Liver (tissue), 8 donors: ENCODE measurements at regions not wholly inside any gene's neighbourhood (a gene's known extent, or its start where the extent isn't known, plus 50 kb on each side); places are given as distances from the start of the nearest gene placed in this dataset.

Experiments
- DNase-seq: peaks from one replicate; pipeline ENCODE4 v3.0.0-alpha.2; 2017; ENCODE audit warnings: low spot score
- H3K27ac ChIP-seq, 2 donors: one replicate each; pipeline ENCODE4 v1.7.0; 2013; ENCODE audit warnings: inconsistent platforms in 2 of 2, low read length in 2 of 2, control low read depth in 1 of 2, low read depth in 1 of 2, mild to moderate bottlenecking in 1 of 2
- H3K27me3 ChIP-seq, 4 donors: one replicate each; pipeline versions ENCODE4 v1.6.1 to v1.7.0; 2013; ENCODE audit warnings: low read length in 3 of 4, inconsistent platforms in 1 of 4, mild to moderate bottlenecking in 1 of 4, moderate library complexity in 1 of 4; ENCODE audit not compliant: control insufficient read depth in 4 of 4, insufficient read depth in 4 of 4
- H3K36me3 ChIP-seq, 4 donors: one replicate each; pipeline versions ENCODE4 v1.6.1 to v1.7.0; 2013; ENCODE audit warnings: low read length in 3 of 4, mild to moderate bottlenecking in 3 of 4, low read depth in 1 of 4, moderate library complexity in 1 of 4; ENCODE audit not compliant: control insufficient read depth in 4 of 4, insufficient read depth in 3 of 4
- H3K4me1 ChIP-seq, 4 donors: one replicate each; pipeline versions ENCODE4 v1.6.1 to v1.7.0; 2013; ENCODE audit warnings: low read length in 3 of 4, mild to moderate bottlenecking in 3 of 4, moderate library complexity in 1 of 4; ENCODE audit not compliant: control insufficient read depth in 4 of 4, insufficient read depth in 4 of 4
- H3K4me3 ChIP-seq, 3 donors: one replicate each; pipeline versions ENCODE4 v1.6.1 to v1.7.0; 2013; ENCODE audit warnings: low read length in 3 of 3, control low read depth in 1 of 3, low read depth in 1 of 3, mild to moderate bottlenecking in 1 of 3
- H3K9ac ChIP-seq, 2 donors: one replicate each; pipeline ENCODE4 v1.7.0; 2013; ENCODE audit warnings: low read length in 2 of 2, mild to moderate bottlenecking in 2 of 2, moderate library complexity in 2 of 2, control low read depth in 1 of 2, low read depth in 1 of 2
- H3K9me3 ChIP-seq, 4 donors: one replicate each; pipeline versions ENCODE4 v1.6.1 to v1.7.0; 2013; ENCODE audit warnings: low read length in 3 of 4; ENCODE audit not compliant: control insufficient read depth in 4 of 4
- EGR1 ChIP-seq, 2 donors: IDR thresholded peaks; 2 replicates each; pipeline ENCODE4 v1.6.1; 2016 to 2018; ENCODE audit warnings: antibody characterized with exemption in 2 of 2, low read depth in 2 of 2
- FOXA1 ChIP-seq: IDR thresholded peaks from 2 replicates; pipeline ENCODE4 v1.6.1; 2016; ENCODE audit warnings: antibody characterized with exemption
- FOXA2 ChIP-seq: IDR thresholded peaks from 2 replicates; pipeline ENCODE4 v1.6.1; 2016; ENCODE audit warnings: antibody characterized with exemption
- GABPA ChIP-seq, 2 donors: IDR thresholded peaks in 1 of 2; conservative IDR thresholded peaks in 1 of 2; 2 replicates each; pipeline ENCODE4 v1.6.1; 2016; ENCODE audit warnings: antibody characterized with exemption in 2 of 2, mild to moderate bottlenecking in 1 of 2, moderate library complexity in 1 of 2
- HNF4A ChIP-seq, 2 donors: conservative IDR thresholded peaks; 2 replicates each; pipeline ENCODE4 v1.6.1; 2016; ENCODE audit warnings: antibody characterized with exemption in 2 of 2, mild to moderate bottlenecking in 2 of 2
- HNF4G ChIP-seq: IDR thresholded peaks from 2 replicates; pipeline ENCODE4 v1.6.1; 2016; ENCODE audit warnings: antibody characterized with exemption
- JUND ChIP-seq, 2 donors: IDR thresholded peaks; 2 replicates each; pipeline ENCODE4 v1.6.1; 2016; ENCODE audit warnings: antibody characterized with exemption in 2 of 2
- NR2F2 ChIP-seq: IDR thresholded peaks from 2 replicates; pipeline ENCODE4 v1.6.1; 2016; ENCODE audit warnings: antibody characterized with exemption
- RAD21 ChIP-seq, 2 donors: IDR thresholded peaks; 2 replicates each; pipeline ENCODE4 v1.6.1; 2016; ENCODE audit warnings: antibody characterized with exemption in 2 of 2, mild to moderate bottlenecking in 2 of 2
- RXRA ChIP-seq, 2 donors: IDR thresholded peaks; 2 replicates each; pipeline ENCODE4 v1.6.1; 2017 to 2018; ENCODE audit warnings: antibody characterized with exemption in 2 of 2, mild to moderate bottlenecking in 1 of 2
- SP1 ChIP-seq: IDR thresholded peaks from 2 replicates; pipeline ENCODE4 v1.6.1; 2018; ENCODE audit warnings: antibody characterized with exemption, mild to moderate bottlenecking
- TAF1 ChIP-seq: conservative IDR thresholded peaks from 2 replicates; pipeline ENCODE4 v1.6.1; 2016; ENCODE audit warnings: antibody characterized with exemption, mild to moderate bottlenecking
- YY1 ChIP-seq: IDR thresholded peaks from 2 replicates; pipeline ENCODE4 v1.6.1; 2016; ENCODE audit warnings: antibody characterized with exemption, mild to moderate bottlenecking
- WGBS: extraction: QIAGEN DNeasy Blood & Tissue Kit; methylation state at CpG from one replicate; pipeline ENCODE4 v1.1.7; 2013; 5-methylcytosine and 5-hydroxymethylcytosine counted together
- TF ChIP-seq, protein P1 (sequence below): IDR thresholded peaks from 2 replicates; pipeline ENCODE4 v1.6.1; 2016; ENCODE audit warnings: antibody characterized with exemption
- TF ChIP-seq, protein P2 (sequence below): IDR thresholded peaks from 2 replicates; pipeline ENCODE4 v1.6.1; 2016; ENCODE audit warnings: antibody characterized with exemption
- TF ChIP-seq, protein P3 (sequence below): fragments of 150-350 bp; IDR thresholded peaks from 2 replicates; pipeline ENCODE4 v1.5.1; 2017; ENCODE audit warnings: improper control_type of control experiment, low read depth, low read length; ENCODE audit not compliant: missing input control
- TF ChIP-seq, protein P4 (sequence below): IDR thresholded peaks from 2 replicates; pipeline ENCODE4 v1.6.1; 2016; ENCODE audit warnings: antibody characterized with exemption, mild to moderate bottlenecking
- TF ChIP-seq, protein P5 (sequence below): IDR thresholded peaks from 2 replicates; pipeline ENCODE4 v1.6.1; 2016; ENCODE audit warnings: antibody characterized with exemption
- donor health status: healthy.
- donor health status: healthy.
- donor health status: healthy.
- donor health status: healthy.
- donor health status: healthy.

DNA sequence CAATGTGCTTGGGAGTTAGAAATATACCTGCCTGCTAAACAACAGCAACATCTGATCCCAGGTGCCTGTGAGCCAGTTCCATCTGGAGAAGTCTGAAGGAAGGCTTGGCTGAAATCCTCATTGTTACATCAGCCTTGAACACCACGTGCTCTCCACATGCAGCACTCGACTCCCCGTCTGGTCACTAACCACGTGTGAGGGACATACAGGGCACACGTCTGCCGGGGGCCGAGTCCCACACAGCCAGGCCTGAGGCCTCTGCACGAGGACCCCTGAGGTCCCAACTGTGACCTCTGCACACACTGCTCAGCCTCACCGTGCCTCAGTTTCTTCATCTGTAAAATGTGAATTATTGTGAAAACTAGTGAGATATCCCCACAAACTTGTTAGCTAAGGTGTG, 236.5 kb upstream of the SALL3 start:
- Histone ChIP-seq H3K4me1 (no peaks in the 10 kb centered on the region), H3K9me3 (no peaks in the 10 kb centered on the region), H3K27me3 (no peaks in the 10 kb centered on the region), H3K9ac (no peak overlapping the region), H3K27ac (no peak overlapping the region), H3K4me3 (no peak overlapping the region), H3K36me3 (no peaks in the 10 kb centered on the region)
- WGBS = 82% methylated on average over 9 of the region's 9 CpGs
- DNase-seq = no peak
- TF ChIP-seq, protein P1, sequence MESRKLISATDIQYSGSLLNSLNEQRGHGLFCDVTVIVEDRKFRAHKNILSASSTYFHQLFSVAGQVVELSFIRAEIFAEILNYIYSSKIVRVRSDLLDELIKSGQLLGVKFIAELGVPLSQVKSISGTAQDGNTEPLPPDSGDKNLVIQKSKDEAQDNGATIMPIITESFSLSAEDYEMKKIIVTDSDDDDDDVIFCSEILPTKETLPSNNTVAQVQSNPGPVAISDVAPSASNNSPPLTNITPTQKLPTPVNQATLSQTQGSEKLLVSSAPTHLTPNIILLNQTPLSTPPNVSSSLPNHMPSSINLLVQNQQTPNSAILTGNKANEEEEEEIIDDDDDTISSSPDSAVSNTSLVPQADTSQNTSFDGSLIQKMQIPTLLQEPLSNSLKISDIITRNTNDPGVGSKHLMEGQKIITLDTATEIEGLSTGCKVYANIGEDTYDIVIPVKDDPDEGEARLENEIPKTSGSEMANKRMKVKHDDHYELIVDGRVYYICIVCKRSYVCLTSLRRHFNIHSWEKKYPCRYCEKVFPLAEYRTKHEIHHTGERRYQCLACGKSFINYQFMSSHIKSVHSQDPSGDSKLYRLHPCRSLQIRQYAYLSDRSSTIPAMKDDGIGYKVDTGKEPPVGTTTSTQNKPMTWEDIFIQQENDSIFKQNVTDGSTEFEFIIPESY = no peak
- TF ChIP-seq NR2F2 (no peak), YY1 (no peak), FOXA2 (no peak), RAD21 (IDR thresholded peaks at IDR 0.05) (no peak), JUND (IDR thresholded peaks at IDR 0.05) (no peak), FOXA1 (no peak), HNF4A (conservative IDR thresholded peaks at IDR 0.05) (no peak), TAF1 (no peak), SP1 (no peak)
- TF ChIP-seq, protein P2, sequence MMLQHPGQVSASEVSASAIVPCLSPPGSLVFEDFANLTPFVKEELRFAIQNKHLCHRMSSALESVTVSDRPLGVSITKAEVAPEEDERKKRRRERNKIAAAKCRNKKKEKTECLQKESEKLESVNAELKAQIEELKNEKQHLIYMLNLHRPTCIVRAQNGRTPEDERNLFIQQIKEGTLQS = no peak
- TF ChIP-seq, protein P3, sequence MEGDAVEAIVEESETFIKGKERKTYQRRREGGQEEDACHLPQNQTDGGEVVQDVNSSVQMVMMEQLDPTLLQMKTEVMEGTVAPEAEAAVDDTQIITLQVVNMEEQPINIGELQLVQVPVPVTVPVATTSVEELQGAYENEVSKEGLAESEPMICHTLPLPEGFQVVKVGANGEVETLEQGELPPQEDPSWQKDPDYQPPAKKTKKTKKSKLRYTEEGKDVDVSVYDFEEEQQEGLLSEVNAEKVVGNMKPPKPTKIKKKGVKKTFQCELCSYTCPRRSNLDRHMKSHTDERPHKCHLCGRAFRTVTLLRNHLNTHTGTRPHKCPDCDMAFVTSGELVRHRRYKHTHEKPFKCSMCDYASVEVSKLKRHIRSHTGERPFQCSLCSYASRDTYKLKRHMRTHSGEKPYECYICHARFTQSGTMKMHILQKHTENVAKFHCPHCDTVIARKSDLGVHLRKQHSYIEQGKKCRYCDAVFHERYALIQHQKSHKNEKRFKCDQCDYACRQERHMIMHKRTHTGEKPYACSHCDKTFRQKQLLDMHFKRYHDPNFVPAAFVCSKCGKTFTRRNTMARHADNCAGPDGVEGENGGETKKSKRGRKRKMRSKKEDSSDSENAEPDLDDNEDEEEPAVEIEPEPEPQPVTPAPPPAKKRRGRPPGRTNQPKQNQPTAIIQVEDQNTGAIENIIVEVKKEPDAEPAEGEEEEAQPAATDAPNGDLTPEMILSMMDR = no peak
- TF ChIP-seq, protein P4, sequence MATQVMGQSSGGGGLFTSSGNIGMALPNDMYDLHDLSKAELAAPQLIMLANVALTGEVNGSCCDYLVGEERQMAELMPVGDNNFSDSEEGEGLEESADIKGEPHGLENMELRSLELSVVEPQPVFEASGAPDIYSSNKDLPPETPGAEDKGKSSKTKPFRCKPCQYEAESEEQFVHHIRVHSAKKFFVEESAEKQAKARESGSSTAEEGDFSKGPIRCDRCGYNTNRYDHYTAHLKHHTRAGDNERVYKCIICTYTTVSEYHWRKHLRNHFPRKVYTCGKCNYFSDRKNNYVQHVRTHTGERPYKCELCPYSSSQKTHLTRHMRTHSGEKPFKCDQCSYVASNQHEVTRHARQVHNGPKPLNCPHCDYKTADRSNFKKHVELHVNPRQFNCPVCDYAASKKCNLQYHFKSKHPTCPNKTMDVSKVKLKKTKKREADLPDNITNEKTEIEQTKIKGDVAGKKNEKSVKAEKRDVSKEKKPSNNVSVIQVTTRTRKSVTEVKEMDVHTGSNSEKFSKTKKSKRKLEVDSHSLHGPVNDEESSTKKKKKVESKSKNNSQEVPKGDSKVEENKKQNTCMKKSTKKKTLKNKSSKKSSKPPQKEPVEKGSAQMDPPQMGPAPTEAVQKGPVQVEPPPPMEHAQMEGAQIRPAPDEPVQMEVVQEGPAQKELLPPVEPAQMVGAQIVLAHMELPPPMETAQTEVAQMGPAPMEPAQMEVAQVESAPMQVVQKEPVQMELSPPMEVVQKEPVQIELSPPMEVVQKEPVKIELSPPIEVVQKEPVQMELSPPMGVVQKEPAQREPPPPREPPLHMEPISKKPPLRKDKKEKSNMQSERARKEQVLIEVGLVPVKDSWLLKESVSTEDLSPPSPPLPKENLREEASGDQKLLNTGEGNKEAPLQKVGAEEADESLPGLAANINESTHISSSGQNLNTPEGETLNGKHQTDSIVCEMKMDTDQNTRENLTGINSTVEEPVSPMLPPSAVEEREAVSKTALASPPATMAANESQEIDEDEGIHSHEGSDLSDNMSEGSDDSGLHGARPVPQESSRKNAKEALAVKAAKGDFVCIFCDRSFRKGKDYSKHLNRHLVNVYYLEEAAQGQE = no peak
- TF ChIP-seq, protein P5, sequence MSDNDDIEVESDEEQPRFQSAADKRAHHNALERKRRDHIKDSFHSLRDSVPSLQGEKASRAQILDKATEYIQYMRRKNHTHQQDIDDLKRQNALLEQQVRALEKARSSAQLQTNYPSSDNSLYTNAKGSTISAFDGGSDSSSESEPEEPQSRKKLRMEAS = no peak

DNA sequence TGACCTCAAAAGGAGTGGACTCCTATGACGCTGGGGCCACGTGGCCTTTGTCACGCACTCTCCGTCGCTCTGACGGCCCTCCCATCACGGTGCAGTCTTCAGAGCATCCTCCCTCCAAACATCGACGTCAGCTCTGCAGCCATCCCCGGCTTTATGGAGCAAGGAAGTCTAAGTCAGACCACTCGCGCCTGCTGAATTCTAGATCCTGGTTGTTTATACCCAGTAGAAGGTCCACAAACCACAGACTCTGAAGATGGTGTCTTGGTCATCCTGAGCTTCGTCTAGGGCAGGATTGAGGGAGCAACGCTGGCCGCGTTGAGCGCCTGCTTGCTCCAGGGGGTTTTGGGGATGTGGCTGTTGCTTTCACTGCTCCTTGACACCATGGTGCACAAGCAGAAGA, 228.0 kb upstream of the SALL3 start:
- no peaks in the 10 kb centered on the region for H3K4me1 ChIP-seq
- H3K4me3 ChIP-seq = no peak overlapping the region
- no peak overlapping the region for H3K27ac ChIP-seq
- H3K27me3 ChIP-seq = peaks cover 0 to 3% (median 0%) of the 10 kb centered on the region in 4 donors
- H3K36me3 ChIP-seq = peaks cover 0 to 1% (median 0%) of the 10 kb centered on the region in 4 donors
- no peak for DNase-seq
- no peak overlapping the region for H3K9ac ChIP-seq
- peaks cover 0 to 6% (median 0%) of the 10 kb centered on the region in 4 donors for H3K9me3 ChIP-seq
- 88% methylated on average over 17 of the region's 17 CpGs for WGBS
- TF ChIP-seq RXRA (IDR thresholded peaks at IDR 0.05) (no peak), FOXA1 (no peak), EGR1 (IDR thresholded peaks at IDR 0.05; ENCODE audit: low read depth in 2 of 2) (no peak), HNF4G (no peak), GABPA (IDR thresholded peaks at IDR 0.05 in 1 of 2, conservative IDR thresholded peaks at IDR 0.05 in 1 of 2) (no peak), RAD21 (IDR thresholded peaks at IDR 0.05) (no peak), HNF4A (conservative IDR thresholded peaks at IDR 0.05) (no peak)
- TF ChIP-seq, protein P3 = no peak
- TF ChIP-seq, protein P1 = no peak
- TF ChIP-seq, protein P2 = no peak
